NB4 (cell line): ENCODE measurements at regions not wholly inside any gene's neighbourhood (a gene's known extent, or its start where the extent isn't known, plus 50 kb on each side); places are given as distances from the start of the nearest gene placed in this dataset.

Source experiments
- DNase-seq: peaks from one replicate; pipeline ENCODE4 v3.0.0; 2010; ENCODE audit warnings: low read depth
- H3K4me3 ChIP-seq: one replicate; pipeline ENCODE4 v1.5.1; 2011; ENCODE audit warnings: mild to moderate bottlenecking, low read depth, low read length, moderate library complexity
- MYC ChIP-seq: IDR thresholded peaks from 2 replicates; pipeline ENCODE4 v1.6.1; 2011; ENCODE audit warnings: low read depth, low read length
- POLR2A ChIP-seq: IDR thresholded peaks from 2 replicates; pipeline ENCODE4 v1.6.1; 2011; ENCODE audit warnings: mild to moderate bottlenecking; ENCODE audit not compliant: insufficient read length; ENCODE audit errors: extremely low read depth
- TF ChIP-seq, protein P1 (sequence below): IDR thresholded peaks from 2 replicates; pipeline ENCODE4 v1.6.1; 2011; ENCODE audit warnings: low read depth, low read length
- TF ChIP-seq, protein P2 (sequence below): IDR thresholded peaks from one replicate; pipeline ENCODE4 v1.5.1; 2012; ENCODE audit warnings: low read depth, low read length

DNA sequence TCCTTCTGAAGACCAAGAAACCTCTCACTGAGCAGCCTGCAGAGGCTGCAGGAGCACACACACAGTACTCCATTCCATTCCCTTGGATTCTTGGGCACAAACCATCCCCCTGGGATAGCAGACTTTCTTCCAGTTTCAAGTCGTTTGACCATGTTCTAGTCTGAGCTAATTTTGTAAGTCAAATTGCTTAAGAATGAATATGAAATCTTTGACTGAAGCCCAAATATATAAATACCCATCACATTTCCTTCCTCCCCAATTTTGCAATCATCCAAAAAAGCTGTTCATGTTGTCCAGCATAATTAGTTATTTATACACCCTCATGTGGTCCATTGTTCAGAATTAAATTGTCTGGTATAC, 231.2 kb upstream of the TPRG1 start:
- no peak overlapping the region for H3K4me3 ChIP-seq
- TF ChIP-seq, protein P1, sequence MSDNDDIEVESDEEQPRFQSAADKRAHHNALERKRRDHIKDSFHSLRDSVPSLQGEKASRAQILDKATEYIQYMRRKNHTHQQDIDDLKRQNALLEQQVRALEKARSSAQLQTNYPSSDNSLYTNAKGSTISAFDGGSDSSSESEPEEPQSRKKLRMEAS: no peak
- TF ChIP-seq, protein P2, sequence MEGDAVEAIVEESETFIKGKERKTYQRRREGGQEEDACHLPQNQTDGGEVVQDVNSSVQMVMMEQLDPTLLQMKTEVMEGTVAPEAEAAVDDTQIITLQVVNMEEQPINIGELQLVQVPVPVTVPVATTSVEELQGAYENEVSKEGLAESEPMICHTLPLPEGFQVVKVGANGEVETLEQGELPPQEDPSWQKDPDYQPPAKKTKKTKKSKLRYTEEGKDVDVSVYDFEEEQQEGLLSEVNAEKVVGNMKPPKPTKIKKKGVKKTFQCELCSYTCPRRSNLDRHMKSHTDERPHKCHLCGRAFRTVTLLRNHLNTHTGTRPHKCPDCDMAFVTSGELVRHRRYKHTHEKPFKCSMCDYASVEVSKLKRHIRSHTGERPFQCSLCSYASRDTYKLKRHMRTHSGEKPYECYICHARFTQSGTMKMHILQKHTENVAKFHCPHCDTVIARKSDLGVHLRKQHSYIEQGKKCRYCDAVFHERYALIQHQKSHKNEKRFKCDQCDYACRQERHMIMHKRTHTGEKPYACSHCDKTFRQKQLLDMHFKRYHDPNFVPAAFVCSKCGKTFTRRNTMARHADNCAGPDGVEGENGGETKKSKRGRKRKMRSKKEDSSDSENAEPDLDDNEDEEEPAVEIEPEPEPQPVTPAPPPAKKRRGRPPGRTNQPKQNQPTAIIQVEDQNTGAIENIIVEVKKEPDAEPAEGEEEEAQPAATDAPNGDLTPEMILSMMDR: no peak
- TF ChIP-seq MYC (no peak), POLR2A (no peak)
- DNase-seq: no peak

DNA sequence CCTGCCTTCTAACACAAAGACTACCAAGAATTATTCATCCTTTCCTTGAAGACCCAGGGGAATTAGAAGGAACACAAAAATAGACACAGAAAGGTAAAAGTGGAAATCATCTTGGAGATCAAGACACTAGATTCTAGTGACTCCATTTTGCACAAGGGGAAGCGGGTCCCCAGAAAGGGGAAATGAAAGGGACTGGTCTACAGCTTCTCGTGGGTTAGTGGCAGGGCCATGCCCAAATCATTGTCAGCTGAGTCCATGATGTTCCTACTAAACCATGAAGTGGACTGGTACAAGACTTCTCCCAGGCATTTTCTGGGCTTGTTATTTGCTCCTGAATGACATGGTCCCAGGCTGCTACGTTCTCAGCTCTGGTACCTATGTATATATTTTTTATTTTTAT, 230.7 kb upstream of the TPRG1 start:
- DNase-seq: peak; percentile 22
- TF ChIP-seq, protein P1: no peak
- TF ChIP-seq MYC (no peak), POLR2A (no peak)
- TF ChIP-seq, protein P2: no peak
- H3K4me3 ChIP-seq: no peak overlapping the region

DNA sequence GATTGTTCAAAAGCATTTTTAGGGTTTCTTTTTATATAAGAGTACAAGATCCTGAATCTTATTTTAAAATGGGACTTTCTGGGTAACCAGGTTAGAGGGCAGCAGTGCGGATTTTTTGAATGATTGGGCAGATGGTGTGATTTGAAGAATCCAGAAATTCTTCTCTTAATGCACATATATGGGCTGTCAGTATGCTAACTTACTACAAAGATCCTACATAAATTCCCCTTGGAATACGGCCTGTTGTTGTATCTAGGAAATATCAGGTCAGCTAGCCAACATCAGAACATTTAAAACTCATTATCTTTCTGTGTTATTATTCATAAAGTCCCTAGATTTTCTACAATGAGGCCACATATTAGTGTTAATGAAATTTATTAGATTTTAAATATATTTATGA, 229.6 kb upstream of the TPRG1 start:
- DNase-seq: no peak
- TF ChIP-seq, protein P1: no peak
- H3K4me3 ChIP-seq: no peak overlapping the region

DNA sequence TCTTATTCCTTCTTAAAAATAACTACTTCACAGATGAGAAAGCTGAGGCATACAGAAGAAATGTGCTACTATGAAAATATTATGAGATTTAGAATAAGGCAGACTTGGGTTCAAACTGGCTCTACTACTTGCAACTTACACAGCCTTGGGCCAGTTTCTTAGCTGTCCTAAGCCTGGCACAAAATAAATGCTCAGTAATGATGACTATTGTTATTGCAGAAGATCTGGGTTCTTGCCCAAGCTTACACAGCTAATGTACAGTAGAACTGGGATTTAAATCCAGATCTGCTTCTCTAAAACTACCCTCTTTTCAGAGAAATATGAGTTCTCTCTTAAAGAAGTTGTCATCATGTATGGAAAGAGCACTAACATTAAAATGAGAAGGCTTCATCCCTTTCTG, 228.2 kb upstream of the TPRG1 start:
- TF ChIP-seq, protein P1: no peak
- TF ChIP-seq, protein P2: no peak
- TF ChIP-seq MYC (no peak), POLR2A (no peak)
- no peak overlapping the region for H3K4me3 ChIP-seq
- DNase-seq: no peak

DNA sequence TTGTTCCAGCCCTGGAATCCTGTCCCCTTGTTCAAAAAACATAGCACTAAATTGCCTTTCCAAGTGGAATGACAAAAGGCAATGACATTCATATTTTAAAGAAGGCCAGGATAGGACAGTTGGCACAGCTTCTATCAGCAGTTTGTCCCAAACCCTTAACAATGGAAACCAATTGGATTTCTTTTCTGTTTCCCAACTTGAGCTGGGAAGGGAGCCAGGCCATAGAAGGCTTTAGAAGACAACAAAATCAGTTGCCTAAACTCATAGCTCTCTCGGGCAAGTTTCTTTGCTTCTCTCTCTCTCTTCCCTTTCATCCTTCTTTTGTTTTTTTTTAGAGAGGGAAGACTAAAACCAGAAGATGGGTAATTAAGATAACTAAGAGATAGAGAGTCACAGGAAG, 227.7 kb upstream of the TPRG1 start:
- H3K4me3 ChIP-seq: no peak overlapping the region
- no peak for DNase-seq
- TF ChIP-seq POLR2A (no peak), MYC (no peak)
- TF ChIP-seq, protein P1: no peak
- TF ChIP-seq, protein P2: no peak

DNA sequence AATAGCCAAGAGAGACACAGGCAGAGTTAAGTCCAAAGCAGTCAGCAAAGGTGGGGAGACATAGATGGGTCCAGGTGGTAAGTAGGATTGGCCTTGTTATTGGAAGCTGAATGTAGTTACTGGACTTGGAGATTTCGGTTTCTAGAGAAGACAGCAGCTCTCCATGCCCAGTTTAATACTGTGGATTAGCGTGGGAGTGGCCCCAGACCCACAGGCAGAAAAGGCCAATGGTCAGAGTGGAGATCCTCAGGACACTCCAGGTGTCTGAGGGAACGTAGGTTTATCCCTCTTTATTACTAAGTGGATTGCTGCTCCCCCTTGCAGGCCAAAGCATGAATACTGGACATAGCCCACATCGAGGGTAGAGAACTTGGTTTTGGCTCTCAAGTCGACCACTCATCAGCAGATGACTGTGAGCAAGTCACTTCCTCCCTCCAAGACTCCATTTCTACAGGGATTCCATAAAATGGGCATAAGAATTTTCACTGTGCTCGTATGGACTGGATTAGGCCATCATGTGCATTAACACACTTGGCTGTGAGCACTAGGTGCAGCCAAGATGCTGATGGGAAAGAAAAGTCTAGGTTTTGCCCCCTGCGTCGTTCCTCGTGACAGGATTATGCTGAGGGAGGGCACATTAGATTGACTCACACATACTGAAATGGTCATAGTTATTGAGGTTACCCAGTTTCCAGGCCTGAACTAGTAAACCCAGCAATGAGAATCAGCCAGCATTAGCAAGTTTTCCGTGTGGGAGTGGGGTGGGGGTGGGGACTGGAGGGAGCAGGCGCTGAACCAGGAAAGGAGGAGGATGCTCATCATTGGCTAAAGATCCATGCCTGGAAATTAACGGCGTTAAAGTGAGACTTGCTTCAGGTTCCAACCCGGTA, 225.2 kb upstream of the TPRG1 start:
- no peak for DNase-seq
- no peak for TF ChIP-seq MYC
- TF ChIP-seq, protein P2: no peak
- TF ChIP-seq, protein P1: no peak
- TF ChIP-seq POLR2A: no peak
- H3K4me3 ChIP-seq: no peak overlapping the region
